NT2/D1 (cell line): ENCODE measurements at regions not wholly inside any gene's neighbourhood (a gene's known extent, or its start where the extent isn't known, plus 50 kb on each side); places are given as distances from the start of the nearest gene placed in this dataset.

Source experiments
- SUZ12 ChIP-seq: IDR thresholded peaks from 2 replicates; pipeline ENCODE4 v1.6.1; 2011; ENCODE audit not compliant: insufficient read length, insufficient read depth; ENCODE audit errors: extremely low read depth
- YY1 ChIP-seq: IDR thresholded peaks from 2 replicates; pipeline ENCODE4 v1.6.1; 2011; ENCODE audit not compliant: insufficient read length, insufficient read depth
- ZNF274 ChIP-seq: IDR thresholded peaks from 2 replicates; pipeline ENCODE4 v1.6.1; 2011; ENCODE audit warnings: mild to moderate bottlenecking, low read depth, low read length

GRCh38 chr1:209227941-209228340 is 355.6 kb upstream of the CAMK1G start:
- no peak for TF ChIP-seq SUZ12
- no peak for TF ChIP-seq ZNF274
- no peak for TF ChIP-seq YY1
